PC-9 (cell line): ENCODE measurements at regions not wholly inside any gene's neighbourhood (a gene's known extent, or its start where the extent isn't known, plus 50 kb on each side); places are given as distances from the start of the nearest gene placed in this dataset.

ENCODE experiments used
- BruUV-seq: library from RNA; stranded (reverse); fragments of 400-500 nt; replicated peaks from 2 replicates; lab custom pipeline; 2021; lab: Mats Ljungman, UMichigan
- CTCF ChIA-PET: fragments of 300-600 bp; sonication (Branson Sonifier 250); formaldehyde crosslinking; loops from one replicate; lab custom pipeline; 2022; ENCODE audit warnings: antibody characterized with exemption; lab: Charles Lee
- POLR2A ChIA-PET: fragments of 300-600 bp; sonication (Branson Sonifier 250); formaldehyde crosslinking; loops from one replicate; lab custom pipeline; 2022; ENCODE audit warnings: antibody characterized with exemption; ENCODE audit not compliant: unreplicated experiment; lab: Charles Lee
- DNase-seq, 2 experiments: peaks; one replicate each; pipeline versions ENCODE4 v3.0.0 to v3.0.0-alpha.2; 2015 to 2022; ENCODE audit warnings: mixed read lengths in 1 of 2
- H2AFZ ChIP-seq: fragments of 200-600 bp; sonication (generic); 2 replicates; pipeline ENCODE4 v1.8.1; 2017; ENCODE audit warnings: antibody characterized with exemption
- H3F3A ChIP-seq: fragments of 200-600 bp; sonication (generic); 2 replicates; pipeline ENCODE4 v1.8.1; 2017; ENCODE audit warnings: antibody characterized with exemption, mild to moderate bottlenecking, low read depth; ENCODE audit not compliant: insufficient read depth
- H3K27ac ChIP-seq: fragments of 200-600 bp; sonication (generic); 2 replicates; pipeline ENCODE4 v1.6.1; 2016; ENCODE audit warnings: mixed run types
- H3K27me3 ChIP-seq: fragments of 200-600 bp; sonication (generic); 2 replicates; pipeline ENCODE4 v1.6.1; 2016; ENCODE audit warnings: low read depth, mixed run types; ENCODE audit not compliant: insufficient read depth
- H3K36me3 ChIP-seq: fragments of 200-600 bp; sonication (generic); 2 replicates; pipeline ENCODE4 v1.6.1; 2016; ENCODE audit warnings: low read depth, mixed run types
- H3K4me1 ChIP-seq: fragments of 200-600 bp; sonication (generic); replicated peaks from 2 replicates; pipeline ENCODE4 v1.6.1; 2016; ENCODE audit warnings: mixed run types; ENCODE audit not compliant: insufficient read depth
- H3K4me2 ChIP-seq: fragments of 200-600 bp; sonication (generic); 2 replicates; pipeline ENCODE4 v1.6.1; 2017; ENCODE audit warnings: mixed run types
- H3K4me3 ChIP-seq: fragments of 200-600 bp; sonication (generic); 2 replicates; pipeline ENCODE4 v1.6.1; 2016; ENCODE audit warnings: mixed run types
- H3K79me2 ChIP-seq: fragments of 200-600 bp; sonication (generic); 2 replicates; pipeline ENCODE4 v1.6.1; 2017; ENCODE audit warnings: low read depth, mixed run types
- H3K9me2 ChIP-seq: fragments of 200-600 bp; sonication (generic); 2 replicates; pipeline ENCODE4 v1.8.1; 2017; ENCODE audit warnings: mild to moderate bottlenecking; ENCODE audit not compliant: insufficient read depth
- H3K9me3 ChIP-seq: fragments of 200-600 bp; sonication (generic); 2 replicates; pipeline ENCODE4 v1.8.1; 2016; ENCODE audit warnings: low read depth; ENCODE audit not compliant: insufficient read depth
- H4K20me1 ChIP-seq: fragments of 200-600 bp; sonication (generic); 2 replicates; pipeline ENCODE4 v1.8.1; 2017; ENCODE audit not compliant: insufficient read depth
- CTCF ChIP-seq: fragments of 200-600 bp; sonication (generic); conservative IDR thresholded peaks from 2 replicates; pipeline ENCODE4 v1.6.1; 2017; ENCODE audit warnings: mixed run types, antibody characterized with exemption, mild to moderate bottlenecking, moderate library complexity
- EZH2 ChIP-seq: fragments of 200-600 bp; sonication (generic); IDR thresholded peaks from 2 replicates; pipeline ENCODE4 v1.8.0; 2017; ENCODE audit warnings: antibody characterized with exemption, low read depth
- intact Hi-C: fragments of 100-400 bp; cut with micrococcal nuclease; formaldehyde crosslinking; loops from one replicate; pipeline ENCODE4 v1.10.0; 2022; ENCODE audit not compliant: unreplicated experiment

GRCh38 chr7:140229591-140230515, 53.1 kb upstream of the KDM7A start:
- Histone ChIP-seq H3K36me3 (no peaks in the 10 kb centered on the region), H3K4me2 (no peak overlapping the region), H3K4me3 (no peak overlapping the region), H3F3A (no peaks in the 10 kb centered on the region), H3K27me3 (peaks cover 15% of the 10 kb centered on the region), H3K4me1 (0 out of 2 replicates have a peak, but pooled peaks cover 13% of the 10 kb centered on the region), H3K9me3 (no peaks in the 10 kb centered on the region), H3K9me2 (no peaks in the 10 kb centered on the region), H2AFZ (no peak overlapping the region), H4K20me1 (no peaks in the 10 kb centered on the region), H3K79me2 (no peaks in the 10 kb centered on the region), H3K27ac (no peak overlapping the region)
- no peak for TF ChIP-seq EZH2
- no peak for TF ChIP-seq CTCF
- CTCF ChIA-PET, result no interaction called here
- intact Hi-C loops, result no loop called here
- no TSS peak for BruUV-seq
- POLR2A ChIA-PET, result no interaction called here
- no peak for DNase-seq

DNA sequence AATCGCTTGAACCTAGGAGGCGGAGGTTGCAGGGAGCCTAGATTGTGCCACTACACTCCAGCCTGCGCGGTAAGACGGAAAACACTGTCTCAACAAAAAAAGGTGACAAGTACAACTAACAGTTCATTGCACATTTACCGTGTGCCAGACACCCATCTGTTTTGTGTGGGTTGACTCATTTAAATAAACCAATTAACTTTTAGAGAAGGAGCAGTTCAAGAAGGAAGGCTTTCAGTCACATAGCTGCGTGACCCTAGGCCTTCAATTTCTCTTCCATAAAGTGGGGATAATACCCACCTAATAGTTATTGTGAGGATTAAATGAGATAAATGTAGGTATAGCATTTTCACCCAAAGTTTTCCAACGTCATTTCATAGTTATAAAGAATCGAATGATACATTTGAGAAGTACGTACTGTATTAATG, 52.3 kb upstream of the KDM7A start:
- Histone ChIP-seq H3K27me3 (peaks cover 15% of the 10 kb centered on the region), H3F3A (no peaks in the 10 kb centered on the region), H4K20me1 (no peaks in the 10 kb centered on the region), H3K9me3 (no peaks in the 10 kb centered on the region), H3K4me3 (no peak overlapping the region), H3K9me2 (no peaks in the 10 kb centered on the region), H3K36me3 (no peaks in the 10 kb centered on the region), H3K27ac (no peak overlapping the region), H3K4me1 (0 out of 2 replicates have a peak, but pooled peaks cover 13% of the 10 kb centered on the region), H2AFZ (no peak overlapping the region), H3K79me2 (no peaks in the 10 kb centered on the region), H3K4me2 (no peak overlapping the region)
- intact Hi-C loops, result no loop called here
- ChIA-PET POLR2A (no interaction called here), CTCF (no interaction called here)
- no TSS peak for BruUV-seq
- no peak for DNase-seq
- TF ChIP-seq EZH2 (no peak), CTCF (no peak)
